ENCODE measurements at regions not wholly inside any gene's neighbourhood (a gene's known extent, or its start where the extent isn't known, plus 50 kb on each side); places are given as distances from the start of the nearest gene placed in this dataset.

DNA sequence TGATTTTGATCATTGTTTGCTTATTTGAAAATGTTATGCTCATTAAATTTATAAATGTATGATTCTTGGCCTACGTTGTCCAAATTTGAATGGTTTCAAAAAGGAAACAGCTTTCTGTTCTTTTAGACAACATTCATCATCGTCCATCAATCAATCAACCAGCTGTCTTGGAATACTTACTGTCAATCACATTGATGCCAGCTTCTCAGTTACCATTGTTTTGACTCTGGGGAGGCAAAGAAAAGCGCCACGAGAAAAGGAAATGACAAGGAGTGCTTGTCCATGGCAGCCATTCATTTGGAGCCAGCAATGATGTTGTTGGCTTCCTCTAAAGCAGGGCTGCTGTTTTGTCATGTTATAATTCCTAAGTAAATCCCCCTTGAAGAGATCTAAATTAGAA lies 62.2 kb upstream of the TP63 start:
- no peak for TF ChIP-seq CTCF (IDR thresholded peaks at IDR 0.05)
- no peak for TF ChIP-seq POLR2A (IDR thresholded peaks at IDR 0.05)
